RWPE2 (cell line): ENCODE measurements at regions not wholly inside any gene's neighbourhood (a gene's known extent, or its start where the extent isn't known, plus 50 kb on each side); places are given as distances from the start of the nearest gene placed in this dataset.

Source experiments
- ATAC-seq: fragments of 200-7000 bp; cut with Tn5 transposase; 3 replicates; pipeline ENCODE4 v1.9.1; 2021; ENCODE audit warnings: low read depth
- DNase-seq: peaks from one replicate; pipeline ENCODE4 v3.0.0-alpha.2; 2020; ENCODE audit warnings: low spot score
- H3K27ac ChIP-seq: fragments of 450-650 bp; 2 replicates; pipeline ENCODE4 v1.5.1; 2017; ENCODE audit warnings: mild to moderate bottlenecking; ENCODE audit not compliant: poor library complexity, severe bottlenecking
- H3K27me3 ChIP-seq: fragments of 250-450 bp; sonication (Bioruptor Pico); 2 replicates; pipeline ENCODE4 v1.5.1; 2021; ENCODE audit warnings: mild to moderate bottlenecking, moderate library complexity; ENCODE audit not compliant: insufficient read depth, poor library complexity, severe bottlenecking
- H3K36me3 ChIP-seq: fragments of 250-450 bp; sonication (Bioruptor Pico); 2 replicates; pipeline ENCODE4 v1.5.1; 2020; ENCODE audit warnings: low read depth, mild to moderate bottlenecking, moderate library complexity
- H3K4me1 ChIP-seq: fragments of 250-450 bp; sonication (Bioruptor Pico); 2 replicates; pipeline ENCODE4 v1.5.1; 2021; ENCODE audit warnings: mild to moderate bottlenecking, moderate library complexity; ENCODE audit not compliant: insufficient read depth, poor library complexity, severe bottlenecking
- H3K4me3 ChIP-seq: fragments of 250-450 bp; sonication (Bioruptor Pico); 2 replicates; pipeline ENCODE4 v1.5.1; 2021; ENCODE audit warnings: mild to moderate bottlenecking, moderate library complexity; ENCODE audit not compliant: severe bottlenecking
- H3K9me3 ChIP-seq: fragments of 250-450 bp; sonication (Bioruptor Pico); 2 replicates; pipeline ENCODE4 v1.5.1; 2021; ENCODE audit warnings: mild to moderate bottlenecking, moderate library complexity; ENCODE audit not compliant: severe bottlenecking
- TF ChIP-seq, protein P1 (sequence below): fragments of 450-650 bp; IDR thresholded peaks from one replicate; pipeline ENCODE4 v1.5.1; 2017; ENCODE audit warnings: mild to moderate bottlenecking, moderate library complexity; ENCODE audit not compliant: poor library complexity, severe bottlenecking

DNA sequence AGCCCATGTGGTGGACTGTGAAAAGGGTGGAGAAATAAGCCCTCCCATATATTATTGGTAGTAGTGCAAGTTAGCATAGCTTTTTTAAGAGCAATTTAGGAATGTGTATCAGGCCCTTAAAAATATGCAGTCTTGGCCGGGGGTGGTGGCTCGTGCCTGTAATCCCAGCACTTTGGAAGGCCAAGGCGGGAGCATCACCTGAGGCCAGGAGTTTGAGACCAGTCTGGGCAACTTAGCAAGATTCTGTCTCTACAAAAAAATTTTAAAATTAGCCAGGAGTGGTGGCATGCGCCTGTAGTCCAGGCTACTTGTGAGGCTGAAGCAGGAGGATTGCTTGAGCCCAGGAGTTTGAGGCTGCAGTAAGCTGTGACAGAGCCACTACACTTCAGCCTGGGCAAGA lies 64.2 kb upstream of the BCAT1 start:
- no peak overlapping the region for H3K27ac ChIP-seq
- no peaks in the 10 kb centered on the region for H3K9me3 ChIP-seq
- no peak for DNase-seq
- H3K4me1 ChIP-seq = no peaks in the 10 kb centered on the region
- H3K27me3 ChIP-seq = no peaks in the 10 kb centered on the region
- ATAC-seq = no peak
- TF ChIP-seq, protein P1, sequence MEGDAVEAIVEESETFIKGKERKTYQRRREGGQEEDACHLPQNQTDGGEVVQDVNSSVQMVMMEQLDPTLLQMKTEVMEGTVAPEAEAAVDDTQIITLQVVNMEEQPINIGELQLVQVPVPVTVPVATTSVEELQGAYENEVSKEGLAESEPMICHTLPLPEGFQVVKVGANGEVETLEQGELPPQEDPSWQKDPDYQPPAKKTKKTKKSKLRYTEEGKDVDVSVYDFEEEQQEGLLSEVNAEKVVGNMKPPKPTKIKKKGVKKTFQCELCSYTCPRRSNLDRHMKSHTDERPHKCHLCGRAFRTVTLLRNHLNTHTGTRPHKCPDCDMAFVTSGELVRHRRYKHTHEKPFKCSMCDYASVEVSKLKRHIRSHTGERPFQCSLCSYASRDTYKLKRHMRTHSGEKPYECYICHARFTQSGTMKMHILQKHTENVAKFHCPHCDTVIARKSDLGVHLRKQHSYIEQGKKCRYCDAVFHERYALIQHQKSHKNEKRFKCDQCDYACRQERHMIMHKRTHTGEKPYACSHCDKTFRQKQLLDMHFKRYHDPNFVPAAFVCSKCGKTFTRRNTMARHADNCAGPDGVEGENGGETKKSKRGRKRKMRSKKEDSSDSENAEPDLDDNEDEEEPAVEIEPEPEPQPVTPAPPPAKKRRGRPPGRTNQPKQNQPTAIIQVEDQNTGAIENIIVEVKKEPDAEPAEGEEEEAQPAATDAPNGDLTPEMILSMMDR = no peak
- no peaks in the 10 kb centered on the region for H3K36me3 ChIP-seq
- H3K4me3 ChIP-seq = no peak overlapping the region

DNA sequence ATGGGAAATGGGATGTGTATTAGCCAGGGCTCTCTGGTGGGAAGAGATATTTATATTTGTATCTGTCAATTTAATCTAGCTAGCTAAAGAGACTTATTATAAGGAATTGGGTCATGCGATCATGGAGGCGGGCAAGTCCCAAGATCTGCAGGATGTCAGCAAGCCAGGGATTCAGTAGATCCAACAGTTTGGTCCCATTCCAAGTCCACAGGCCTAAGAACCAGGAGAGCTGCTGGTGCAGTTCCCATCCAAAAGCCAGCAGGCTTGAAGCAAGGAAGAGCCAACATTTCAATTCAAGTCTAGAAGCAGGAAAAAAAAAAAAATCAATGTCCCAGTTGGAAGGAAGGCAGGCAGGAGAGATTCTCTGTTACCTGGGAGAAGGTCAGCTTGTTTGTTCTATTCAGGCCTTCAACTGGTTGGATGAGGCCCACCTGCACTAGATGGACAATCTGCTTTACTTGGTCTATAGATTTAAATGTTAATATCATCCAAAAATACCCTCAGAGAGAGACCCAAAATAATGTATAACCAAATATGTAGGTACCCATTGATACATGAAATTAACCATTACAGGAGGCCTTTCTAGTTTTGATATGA lies 60.7 kb upstream of the BCAT1 start:
- TF ChIP-seq, protein P1 = no peak
- Histone ChIP-seq H3K9me3 (no peaks in the 10 kb centered on the region), H3K36me3 (no peaks in the 10 kb centered on the region), H3K27me3 (no peaks in the 10 kb centered on the region), H3K4me1 (no peaks in the 10 kb centered on the region), H3K4me3 (no peak overlapping the region), H3K27ac (no peak overlapping the region)
- DNase-seq = no peak
- no peak for ATAC-seq

GRCh38 chr12:25005376-25005775 lies 56.5 kb upstream of the BCAT1 start:
- no peak overlapping the region for H3K4me3 ChIP-seq
- H3K27ac ChIP-seq = no peak overlapping the region
- DNase-seq = no peak
- H3K27me3 ChIP-seq = no peaks in the 10 kb centered on the region
- H3K36me3 ChIP-seq = no peaks in the 10 kb centered on the region
- no peak for ATAC-seq
- H3K9me3 ChIP-seq = no peaks in the 10 kb centered on the region
- TF ChIP-seq, protein P1 = no peak
- no peaks in the 10 kb centered on the region for H3K4me1 ChIP-seq

DNA sequence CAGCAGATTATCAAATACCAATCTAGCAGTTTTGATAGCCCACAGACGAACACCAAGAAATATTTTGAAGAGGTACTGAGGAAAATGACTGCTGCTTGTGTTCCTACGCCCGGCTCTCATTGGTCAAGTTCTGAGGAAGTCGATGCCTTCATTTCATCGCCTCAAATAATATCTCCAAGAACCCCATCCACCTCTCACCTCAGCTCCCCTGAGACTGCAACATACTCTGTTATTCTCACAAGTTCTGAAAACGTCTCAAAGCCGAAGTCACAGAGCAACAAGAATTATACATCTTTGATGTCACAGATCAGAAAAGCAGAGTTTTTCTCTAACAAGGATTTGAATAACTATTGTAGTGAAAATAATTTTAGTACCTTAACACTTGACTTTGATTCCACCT lies 55.5 kb upstream of the BCAT1 start:
- no peaks in the 10 kb centered on the region for H3K4me1 ChIP-seq
- ATAC-seq = no peak
- no peaks in the 10 kb centered on the region for H3K36me3 ChIP-seq
- TF ChIP-seq, protein P1 = no peak
- DNase-seq = no peak
- H3K9me3 ChIP-seq = no peaks in the 10 kb centered on the region
- no peak overlapping the region for H3K4me3 ChIP-seq
- H3K27ac ChIP-seq = no peak overlapping the region
- no peaks in the 10 kb centered on the region for H3K27me3 ChIP-seq

GRCh38 chr12:25001311-25001710 lies 52.4 kb upstream of the BCAT1 start:
- no peaks in the 10 kb centered on the region for H3K27me3 ChIP-seq
- TF ChIP-seq, protein P1 = no peak
- no peak for ATAC-seq
- H3K4me1 ChIP-seq = no peaks in the 10 kb centered on the region
- H3K4me3 ChIP-seq = no peak overlapping the region
- no peaks in the 10 kb centered on the region for H3K9me3 ChIP-seq
- H3K36me3 ChIP-seq = no peaks in the 10 kb centered on the region
- no peak overlapping the region for H3K27ac ChIP-seq
- no peak for DNase-seq
